ENCODE measurements at regions not wholly inside any gene's neighbourhood (a gene's known extent, or its start where the extent isn't known, plus 50 kb on each side); places are given as distances from the start of the nearest gene placed in this dataset.

DNA sequence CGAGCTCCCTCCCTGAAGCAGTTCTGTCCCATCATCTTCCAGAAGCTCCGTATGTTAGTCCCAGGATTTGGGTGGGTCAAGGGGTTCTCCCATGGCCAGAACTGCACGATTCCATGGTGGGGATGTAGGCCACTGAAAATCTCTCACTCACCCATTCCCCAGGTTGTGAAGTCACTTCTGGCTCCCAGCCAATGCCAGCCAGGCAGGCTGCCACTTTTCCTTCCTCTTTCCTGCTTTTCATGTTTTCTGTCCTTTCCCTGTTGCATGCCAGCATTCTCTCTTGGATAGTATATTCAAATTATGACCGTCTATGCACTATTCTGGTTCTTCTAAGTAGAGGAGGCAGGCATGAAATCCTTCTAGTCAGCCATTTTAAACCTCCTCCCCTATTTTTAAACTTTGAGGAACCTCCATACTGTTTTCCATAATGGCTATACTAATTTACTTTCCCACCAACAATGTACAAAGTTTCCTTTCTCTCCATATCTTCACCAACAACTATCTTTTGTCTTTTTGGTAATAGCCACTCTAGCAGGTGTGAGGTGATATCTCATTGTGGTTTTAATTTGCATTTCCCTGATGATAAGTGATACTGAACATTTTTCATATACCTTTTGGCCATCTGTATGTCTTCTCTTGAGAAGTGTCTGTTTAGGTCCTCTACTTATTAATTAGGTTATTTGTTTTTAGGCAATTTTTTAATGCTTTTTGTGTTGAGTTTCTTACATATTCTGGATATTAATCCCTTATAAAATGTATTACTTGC lies 182.1 kb upstream of the TET2 start:
- DNase-seq (ENCODE audit: low spot score): no peak

DNA sequence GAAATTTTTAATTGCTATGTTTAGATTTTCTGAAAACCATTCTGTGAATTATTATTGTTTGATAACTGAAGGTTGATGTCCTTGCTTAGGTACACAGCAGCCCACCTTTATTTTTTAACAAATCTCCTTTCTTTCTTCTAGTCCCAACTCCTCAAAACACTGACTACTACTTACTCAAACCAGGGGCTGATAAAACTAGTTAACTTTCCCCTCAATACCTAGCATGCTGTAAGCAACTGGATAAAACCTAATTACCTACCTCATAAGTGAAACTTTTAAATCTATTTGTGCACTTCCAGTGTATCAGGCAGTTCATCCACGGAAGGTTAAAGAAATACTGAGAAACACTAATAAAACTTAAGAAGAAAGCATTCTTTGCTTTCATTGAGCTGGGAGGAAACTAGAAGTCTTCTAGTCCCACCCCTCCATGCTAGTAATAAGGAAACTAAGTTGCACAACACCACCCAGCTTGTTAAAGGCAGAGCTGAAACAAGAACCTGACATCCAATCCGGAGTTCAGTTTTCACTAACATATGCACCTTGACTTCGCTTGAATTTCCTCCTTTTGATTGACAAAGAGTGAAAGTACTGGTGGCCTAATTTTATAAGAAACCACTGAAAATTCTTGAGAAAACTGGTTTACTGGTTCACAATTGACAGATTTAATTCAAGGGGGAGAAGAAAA lies 180.2 kb upstream of the TET2 start:
- DNase-seq (ENCODE audit: low spot score): no peak

DNA sequence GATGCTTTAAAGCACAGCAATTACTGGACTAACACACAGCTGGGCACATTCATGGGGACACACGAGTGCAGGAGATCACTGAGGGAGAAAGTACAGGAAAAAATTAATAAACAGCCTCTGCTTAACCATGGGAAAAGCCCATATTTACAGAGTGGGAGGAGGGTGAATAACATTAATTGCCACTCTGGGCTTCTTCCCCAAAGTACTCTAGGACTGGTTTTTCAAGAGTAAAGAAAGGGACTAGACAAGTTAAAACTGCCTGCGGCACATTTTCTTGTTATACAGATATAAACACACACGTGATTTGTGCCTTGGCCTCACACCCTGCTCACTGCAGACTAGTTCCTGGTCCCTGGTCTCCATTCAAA lies 179.7 kb upstream of the TET2 start:
- DNase-seq (ENCODE audit: low spot score): no peak

DNA sequence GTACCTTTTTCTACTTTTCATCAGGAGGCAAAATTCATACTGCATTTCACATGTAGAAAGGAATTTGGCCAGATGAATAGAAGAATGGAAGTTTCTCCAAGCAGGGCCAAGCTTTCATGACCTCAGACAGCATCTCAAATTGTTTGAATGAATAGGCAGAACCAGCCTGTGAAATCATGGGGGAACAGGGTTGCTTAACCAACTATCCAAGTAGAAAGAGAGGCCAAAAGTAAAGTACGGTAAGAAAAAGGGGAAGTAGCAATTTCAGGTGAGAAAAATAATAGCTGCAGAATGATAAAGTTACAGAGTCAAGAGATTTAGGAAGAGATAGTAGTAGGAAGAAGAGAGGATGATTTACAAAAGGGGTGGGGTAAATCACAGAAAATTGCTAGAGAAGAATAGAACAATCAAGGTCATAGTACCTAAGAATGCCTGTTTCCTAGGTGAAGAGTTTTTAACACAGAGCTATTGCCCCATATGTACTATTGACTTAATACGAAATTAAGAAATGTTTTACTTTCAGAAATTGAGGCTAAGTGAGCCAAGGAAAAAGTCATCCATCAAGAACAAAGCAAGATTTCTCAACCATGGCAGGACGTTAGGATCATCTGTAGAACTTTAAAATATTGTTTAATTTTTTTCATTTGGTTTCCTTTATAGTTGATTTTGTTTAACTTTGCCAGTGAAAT lies 177.1 kb upstream of the TET2 start:
- no peak for DNase-seq (ENCODE audit: low spot score)

DNA sequence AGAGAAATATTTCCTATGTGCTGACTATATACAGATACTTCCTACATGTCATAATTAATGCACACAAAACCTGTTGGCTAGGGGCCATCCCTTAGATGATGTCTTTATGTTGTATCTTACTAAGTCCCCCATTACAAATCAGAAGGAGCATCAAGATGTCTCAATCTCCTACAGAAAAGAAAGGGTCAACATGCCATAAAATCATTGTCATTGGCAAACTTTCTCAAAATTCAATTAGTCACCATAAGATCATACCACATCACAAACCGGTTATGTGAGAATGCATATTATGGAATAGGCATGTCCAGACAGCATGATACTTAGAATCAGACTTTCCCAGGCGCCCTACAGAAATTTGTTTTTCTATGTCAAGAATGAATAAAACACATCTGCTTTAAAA lies 175.2 kb upstream of the TET2 start:
- no peak for DNase-seq (ENCODE audit: low spot score)

DNA sequence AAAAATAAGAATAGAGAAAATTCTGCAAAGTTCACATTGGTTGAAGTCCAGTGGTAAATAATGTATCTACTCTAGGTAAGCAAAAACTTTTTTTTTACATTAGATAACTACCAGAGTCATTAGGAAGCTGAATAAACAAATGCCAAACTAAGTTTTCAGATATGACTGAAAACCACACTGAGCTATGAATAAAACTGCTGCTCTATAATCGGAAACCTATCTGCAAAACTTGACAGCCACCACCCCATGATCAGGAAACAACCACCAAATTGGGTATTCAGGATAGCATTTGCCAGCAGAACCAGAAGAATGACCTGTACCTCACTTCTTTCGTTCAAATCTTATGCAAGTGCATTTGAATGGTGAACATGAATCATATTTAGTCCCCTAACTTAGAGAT lies 173.0 kb upstream of the TET2 start:
- DNase-seq (ENCODE audit: low spot score): no peak

DNA sequence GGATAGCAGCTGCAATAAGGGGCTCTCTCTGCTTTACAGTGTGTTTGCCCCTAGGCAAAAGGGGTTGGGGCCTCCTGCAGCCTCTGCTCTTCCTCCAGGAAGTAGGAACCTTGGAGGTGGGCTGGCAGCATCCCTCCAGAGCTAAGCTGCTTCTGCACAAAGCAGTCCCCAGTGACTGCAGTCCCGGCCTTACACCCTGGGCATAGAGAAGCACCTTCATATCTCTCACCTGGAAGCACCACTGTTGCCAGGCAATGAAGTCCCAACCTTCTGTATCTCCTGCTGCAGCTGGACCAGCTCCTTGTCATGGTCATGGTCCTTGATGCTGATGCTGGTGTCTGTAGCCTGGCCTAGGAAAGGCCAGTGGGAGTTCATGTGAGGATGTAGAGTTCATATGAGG lies 171.1 kb upstream of the TET2 start:
- DNase-seq (ENCODE audit: low spot score): no peak

DNA sequence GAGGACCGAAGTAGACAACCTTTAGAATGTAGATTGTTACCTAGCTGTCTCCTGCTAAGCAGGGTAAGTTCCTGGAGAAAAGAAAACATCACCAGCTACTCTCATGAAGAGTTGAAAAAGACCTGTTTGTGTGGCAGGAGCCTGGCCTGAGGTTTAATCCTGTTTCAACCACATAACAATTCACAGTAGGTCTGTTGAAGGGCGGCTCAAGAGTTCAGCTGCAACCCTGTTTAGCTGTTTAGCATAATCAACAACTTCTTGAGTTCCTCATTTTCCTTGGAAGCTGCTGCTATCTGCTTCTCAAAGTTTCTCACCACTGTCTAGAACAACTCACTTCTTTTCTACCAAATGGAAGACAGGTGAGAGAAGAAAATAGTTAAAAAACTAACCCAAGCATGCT lies 170.4 kb upstream of the TET2 start:
- no peak for DNase-seq (ENCODE audit: low spot score)

DNA sequence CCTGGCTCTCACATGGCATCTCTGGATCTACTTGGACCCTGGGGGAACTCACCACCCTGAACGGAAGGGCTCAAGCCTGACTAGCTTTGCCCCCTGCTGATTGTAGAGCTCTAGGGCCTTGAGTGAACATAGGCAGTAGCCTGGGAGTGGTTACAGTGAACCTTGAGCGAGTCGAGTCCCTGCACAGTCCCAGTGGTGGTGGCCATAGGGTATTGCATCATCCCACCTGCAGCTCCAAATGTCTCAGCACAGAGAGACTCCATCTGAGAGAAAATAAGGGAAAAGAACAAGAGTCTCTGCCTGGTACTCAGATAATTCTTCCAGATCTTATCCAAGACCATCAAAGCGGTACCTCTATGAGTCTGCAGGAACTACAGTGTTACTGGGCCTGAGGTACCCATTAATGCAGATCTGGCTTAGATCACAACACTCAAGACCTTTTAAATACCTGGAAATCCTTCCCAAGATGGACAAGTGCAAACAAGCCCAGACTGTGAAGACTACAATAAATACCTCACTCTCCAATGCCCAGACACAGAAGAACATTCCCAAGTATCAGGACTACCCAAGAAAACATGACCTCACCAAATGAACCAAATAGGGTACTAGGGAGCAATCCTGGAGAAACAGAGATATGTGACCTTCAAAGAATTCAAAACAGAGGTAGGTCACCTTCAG lies 167.5 kb upstream of the TET2 start:
- no peak for DNase-seq (ENCODE audit: low spot score)

DNA sequence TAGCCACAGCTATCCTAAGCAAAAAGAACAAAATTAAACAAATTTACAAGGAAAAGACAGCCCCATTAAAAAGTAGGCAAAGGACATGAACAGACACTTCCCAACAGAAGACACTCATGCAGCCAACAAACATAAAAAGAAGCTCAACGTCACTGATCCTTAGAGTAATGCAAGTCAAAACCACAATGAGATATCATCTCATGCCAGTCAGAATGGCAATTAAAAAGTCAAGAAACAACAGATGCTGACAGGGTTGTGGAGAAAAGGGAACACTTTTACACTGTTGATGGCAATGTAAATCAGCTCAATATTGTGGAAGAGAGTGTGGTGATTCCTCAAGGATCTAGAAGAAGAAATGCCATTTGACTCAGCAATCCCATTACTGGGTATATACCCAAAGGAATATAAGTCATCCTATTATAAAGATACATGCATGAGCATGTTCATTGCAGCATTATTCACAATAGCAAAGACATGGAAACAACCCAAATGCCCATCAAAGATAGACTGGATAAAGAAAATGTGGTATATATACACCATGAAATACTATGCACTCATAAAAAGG lies 163.0 kb upstream of the TET2 start:
- DNase-seq (ENCODE audit: low spot score): no peak

DNA sequence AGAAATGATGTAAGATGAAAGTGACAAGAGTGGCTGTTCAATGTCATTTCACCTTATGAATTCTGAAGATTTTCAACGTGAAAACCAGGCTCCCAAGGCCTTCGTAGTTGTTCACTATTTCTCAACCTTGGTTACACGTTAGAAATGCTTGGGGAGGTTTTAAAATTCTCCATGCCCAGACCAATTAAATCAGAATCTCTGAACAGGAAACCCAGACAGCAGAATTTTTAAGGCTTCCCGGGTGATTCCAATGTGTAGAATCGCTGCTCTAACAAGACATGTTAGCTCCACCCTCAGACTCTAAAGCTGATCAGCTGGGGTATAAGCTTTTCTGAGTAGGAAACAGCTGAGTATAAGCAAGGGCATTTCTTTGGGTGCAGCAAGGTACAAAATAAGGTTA lies 160.4 kb upstream of the TET2 start:
- DNase-seq (ENCODE audit: low spot score): no peak

DNA sequence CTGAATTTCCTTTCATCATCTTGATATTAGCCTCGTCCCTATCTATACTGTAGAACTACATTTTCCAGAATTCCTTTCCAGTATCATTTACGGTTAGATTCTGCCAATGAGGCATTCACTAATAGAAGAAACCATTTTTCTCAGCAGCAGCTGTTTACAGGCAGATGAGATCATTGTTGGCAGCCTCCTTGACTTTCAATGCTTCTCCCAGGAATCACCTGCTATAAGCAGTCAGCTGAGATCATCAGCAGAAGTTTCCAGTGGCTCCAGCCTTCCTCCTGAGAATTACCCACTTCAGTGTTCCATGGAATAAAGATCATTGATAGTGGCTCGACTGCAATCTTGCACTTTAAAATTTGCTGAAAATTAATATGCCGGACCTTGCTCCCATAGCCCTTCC lies 157.3 kb upstream of the TET2 start:
- no peak for DNase-seq (ENCODE audit: low spot score)

DNA sequence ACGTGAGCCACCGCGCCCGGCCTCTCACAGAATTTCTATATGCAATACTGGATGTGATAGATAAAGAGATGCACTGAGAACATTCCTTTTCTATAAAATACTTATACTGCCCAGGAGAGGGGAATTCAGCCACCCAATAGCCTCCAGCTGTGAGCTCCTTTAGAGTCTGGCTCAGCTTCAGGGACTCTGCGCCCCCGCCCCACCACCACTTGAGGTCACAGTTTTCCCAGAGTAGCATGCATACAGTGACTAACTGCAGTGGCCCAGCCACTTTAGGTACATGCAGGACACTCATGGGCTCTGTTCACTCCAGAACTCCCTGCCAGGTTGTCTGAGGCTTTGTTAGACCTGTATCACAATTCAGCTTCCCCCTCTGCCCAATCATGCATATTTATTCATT lies 144.4 kb upstream of the TET2 start:
- no peak for DNase-seq (ENCODE audit: low spot score)

DNA sequence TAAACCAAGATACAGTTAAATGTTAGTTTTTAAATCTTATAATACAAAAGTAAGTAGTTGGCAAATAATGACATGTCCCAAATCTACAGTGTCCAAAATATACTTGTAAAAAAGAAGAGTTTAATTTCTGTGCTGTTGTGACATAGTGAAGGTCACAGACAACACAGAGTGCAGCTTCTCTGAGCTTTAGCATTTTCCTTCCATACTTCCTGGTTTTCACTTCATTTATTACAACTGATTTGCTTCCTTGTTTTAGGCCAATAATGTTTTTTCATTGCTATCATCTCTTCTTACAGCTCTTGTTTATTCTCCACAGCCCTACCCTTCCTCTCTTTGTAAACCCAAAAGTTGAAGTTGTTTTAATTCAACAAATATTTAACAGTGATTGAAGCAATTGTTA lies 132.4 kb upstream of the TET2 start:
- DNase-seq (ENCODE audit: low spot score): no peak

DNA sequence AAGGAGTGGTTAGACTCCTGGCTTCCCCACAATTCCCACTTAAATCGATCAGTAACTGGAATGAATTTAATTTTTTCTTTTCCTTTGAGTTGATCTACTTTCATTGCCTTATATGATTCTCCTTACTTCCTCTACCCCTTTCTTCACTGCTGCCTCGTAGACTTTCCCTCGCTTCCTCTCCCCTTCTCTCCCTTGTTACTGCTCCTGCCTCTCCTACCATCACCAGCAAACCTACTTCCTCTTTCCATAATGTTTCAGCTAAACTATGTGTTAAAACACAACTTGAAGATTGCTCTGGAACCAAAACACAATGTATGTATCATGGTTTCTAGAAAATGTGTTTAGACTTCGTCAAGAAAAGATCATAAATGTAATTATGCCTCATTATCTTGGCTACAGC lies 132.0 kb upstream of the TET2 start:
- no peak for DNase-seq (ENCODE audit: low spot score)

DNA sequence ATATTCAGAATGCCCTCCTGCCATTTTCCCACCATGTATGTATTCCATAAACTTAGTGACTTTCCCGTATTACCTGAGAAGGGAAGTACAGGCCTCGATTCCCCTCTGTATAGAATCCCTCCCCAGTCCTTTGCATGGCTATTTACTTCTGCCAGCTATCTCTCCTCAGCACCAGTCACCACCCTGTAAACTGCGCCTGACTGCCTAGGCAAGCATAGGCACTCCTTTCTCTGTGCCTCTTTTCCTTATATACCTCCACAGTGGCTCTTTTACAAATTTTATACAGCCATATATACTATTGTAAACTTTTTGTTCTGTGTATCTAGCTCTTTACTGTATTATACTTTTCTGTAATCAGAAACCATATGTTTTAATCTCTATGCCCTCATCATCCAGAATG lies 130.9 kb upstream of the TET2 start:
- DNase-seq (ENCODE audit: low spot score): no peak

DNA sequence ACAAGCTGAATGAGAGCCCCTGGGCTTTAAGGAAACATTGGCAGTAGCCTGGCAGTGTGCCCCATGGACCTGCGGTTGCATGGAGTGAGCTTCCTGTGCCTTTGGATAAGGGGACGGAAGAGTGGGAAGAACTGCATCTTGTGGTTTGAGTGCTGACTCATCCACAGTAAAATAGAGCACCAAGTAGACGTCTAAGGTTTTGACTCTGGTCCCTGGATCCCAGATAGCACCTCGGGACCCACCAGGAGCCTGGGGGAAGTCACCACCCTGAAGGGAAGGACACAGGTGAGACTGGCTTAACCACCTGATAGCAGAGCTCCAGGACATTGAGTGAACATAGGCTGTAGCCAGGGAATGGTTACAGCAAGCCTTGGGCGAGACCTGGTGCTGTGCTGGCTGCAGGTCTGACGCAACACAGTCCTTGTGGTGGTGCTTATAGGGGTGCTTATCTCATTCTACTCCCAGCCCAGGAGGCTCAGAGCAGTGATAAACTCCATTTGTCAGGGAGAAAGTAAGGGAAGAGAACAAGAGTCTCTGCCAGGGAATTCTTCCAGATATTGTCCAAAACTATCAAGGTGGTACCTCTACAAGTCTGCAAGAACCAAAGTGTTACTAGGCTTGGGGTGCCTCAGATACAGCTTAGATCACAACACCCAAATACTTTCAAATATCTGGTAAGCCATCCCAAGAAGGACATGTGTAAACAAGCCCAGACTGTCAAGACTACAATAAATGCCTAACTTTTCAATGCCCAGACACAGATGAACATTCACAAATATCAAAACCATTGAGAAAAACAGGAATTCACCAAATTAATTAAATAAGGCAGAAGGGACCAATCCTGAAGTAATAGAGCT lies 123.6 kb upstream of the TET2 start:
- DNase-seq (ENCODE audit: low spot score): no peak

DNA sequence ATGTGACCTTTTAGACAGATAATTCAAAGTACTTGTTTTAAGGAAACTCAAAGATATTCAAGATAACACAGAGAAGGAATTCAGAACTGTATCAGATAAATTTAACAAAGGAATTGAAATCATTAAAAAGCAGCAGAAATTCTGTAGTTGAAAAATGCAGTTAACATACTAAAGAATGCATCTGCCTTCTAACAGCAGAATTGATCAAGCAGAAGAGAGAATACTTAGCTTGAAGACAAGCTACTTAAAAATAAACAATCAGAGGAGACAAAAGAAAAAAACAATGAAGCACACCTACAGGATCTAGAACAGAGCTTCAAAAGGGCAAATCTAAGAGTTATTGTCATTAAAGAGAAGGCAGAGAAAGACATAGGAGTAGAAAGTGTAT lies 123.0 kb upstream of the TET2 start:
- DNase-seq (ENCODE audit: low spot score): no peak

DNA sequence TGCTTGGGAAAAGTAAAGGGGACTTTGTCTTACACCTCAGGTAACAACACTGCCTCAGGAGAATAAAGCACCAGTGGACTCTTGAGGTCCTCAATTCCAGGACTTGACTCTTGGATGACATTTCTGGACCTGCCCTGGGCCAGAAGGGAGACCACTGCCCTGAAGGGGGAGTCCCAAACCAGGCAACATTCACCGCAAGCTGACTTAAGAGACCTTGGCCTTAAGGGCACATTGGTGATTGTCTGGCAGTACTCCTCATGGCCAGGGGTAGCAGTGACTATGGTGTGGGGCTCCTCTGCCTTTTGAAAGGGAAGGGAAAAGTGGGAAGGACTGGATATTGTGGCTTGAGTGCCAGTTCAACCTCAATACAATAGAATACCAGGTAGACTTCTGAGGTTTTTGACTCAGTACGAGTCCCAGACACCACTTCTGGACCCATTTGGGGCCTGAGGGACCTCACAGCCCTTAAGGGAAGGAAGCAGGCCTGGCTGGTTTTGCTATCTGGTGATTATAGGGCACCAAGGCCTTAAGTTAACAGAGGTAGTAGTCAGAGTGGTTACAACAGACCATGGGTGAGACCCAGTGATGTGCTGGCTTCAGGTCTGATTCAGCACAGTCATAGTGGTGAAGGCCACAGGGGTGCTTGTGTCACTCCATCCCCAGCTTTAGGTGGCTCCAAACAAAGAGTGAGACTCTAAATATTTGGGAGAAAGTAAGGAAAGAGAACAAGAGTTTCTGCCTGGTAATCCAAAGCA lies 121.2 kb upstream of the TET2 start:
- no peak for DNase-seq (ENCODE audit: low spot score)

DNA sequence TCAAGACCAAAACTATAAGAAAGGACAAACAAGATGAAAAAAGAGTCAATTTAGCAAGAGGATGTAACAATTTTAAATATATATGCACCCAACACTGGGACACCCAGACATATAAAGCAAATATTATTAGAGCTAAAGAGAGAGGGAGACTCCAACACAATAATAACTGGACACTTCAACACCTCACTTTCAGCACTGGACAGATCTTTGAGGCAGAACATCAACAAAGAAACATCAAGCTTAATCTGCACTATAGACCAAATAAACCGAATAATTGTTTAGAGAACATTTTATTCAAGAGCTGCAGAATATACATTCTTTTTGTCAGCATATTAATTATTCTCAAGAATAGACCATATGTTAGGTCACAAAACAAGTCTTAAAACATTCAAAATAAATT lies 109.7 kb upstream of the TET2 start:
- DNase-seq (ENCODE audit: low spot score): no peak

DNA sequence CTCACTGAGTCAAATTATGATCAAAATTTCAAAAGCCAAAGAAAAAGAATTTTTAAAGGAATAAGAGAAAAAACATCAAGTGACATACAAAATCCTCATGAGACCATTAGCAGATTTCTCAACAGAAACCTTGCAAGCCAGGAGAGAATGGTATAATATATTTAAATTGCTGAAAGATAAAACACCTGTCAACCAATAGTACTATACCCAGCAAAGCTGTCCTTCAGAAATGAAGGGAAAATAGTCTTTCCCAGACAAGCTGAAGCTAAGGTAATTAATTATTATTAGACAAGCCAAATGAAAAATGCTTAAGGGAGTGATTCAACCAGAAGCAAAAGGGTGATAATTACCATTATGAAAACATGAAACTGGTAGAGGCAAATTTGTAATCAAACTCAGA lies 104.2 kb upstream of the TET2 start:
- DNase-seq (ENCODE audit: low spot score): no peak
